MCF 10A (cell line): ENCODE measurements at regions not wholly inside any gene's neighbourhood (a gene's known extent, or its start where the extent isn't known, plus 50 kb on each side); places are given as distances from the start of the nearest gene placed in this dataset.

Source experiments
- BruUV-seq: library from RNA; stranded (reverse); fragments of 400-500 nt; replicated peaks from 2 replicates; lab custom pipeline; 2021; lab: Mats Ljungman, UMichigan
- CTCF ChIA-PET: fragments of 300-600 bp; sonication (Branson Sonifier 250); formaldehyde crosslinking; extraction: SDS; loops from one replicate; lab custom pipeline; 2021; ENCODE audit warnings: antibody characterized with exemption, inconsistent platforms; lab: Yijun Ruan, JAX
- POLR2A ChIA-PET: fragments of 300-600, 350-650 bp; sonication (Branson Sonifier 250); formaldehyde crosslinking; extraction: SDS; loops from one replicate; lab custom pipeline; 2020; ENCODE audit warnings: antibody characterized with exemption, inconsistent platforms; lab: Yijun Ruan, JAX
- DNase-seq: peaks from one replicate; pipeline ENCODE4 v3.0.0-alpha.2; 2018; ENCODE audit not compliant: unreplicated experiment
- H3K27ac Mint-ChIP-seq: one replicate; pipeline ENCODE4 v1.8.0; 2022; ENCODE audit warnings: mild to moderate bottlenecking, low read depth, mixed read lengths; ENCODE audit not compliant: unreplicated experiment
- H3K27me3 Mint-ChIP-seq: one replicate; pipeline ENCODE4 v1.8.0; 2022; ENCODE audit warnings: mixed read lengths; ENCODE audit not compliant: insufficient read depth, unreplicated experiment
- H3K36me3 Mint-ChIP-seq: one replicate; pipeline ENCODE4 v1.8.0; 2022; ENCODE audit warnings: mild to moderate bottlenecking, moderate library complexity, mixed read lengths; ENCODE audit not compliant: insufficient read depth, unreplicated experiment
- H3K4me1 Mint-ChIP-seq: one replicate; pipeline ENCODE4 v1.8.0; 2022; ENCODE audit warnings: mixed read lengths; ENCODE audit not compliant: insufficient read depth, unreplicated experiment
- H3K4me3 Mint-ChIP-seq: one replicate; pipeline ENCODE4 v1.8.0; 2022; ENCODE audit warnings: mild to moderate bottlenecking, moderate library complexity, mixed read lengths; ENCODE audit not compliant: unreplicated experiment
- H3K9me3 Mint-ChIP-seq: one replicate; pipeline ENCODE4 v1.8.0; 2022; ENCODE audit warnings: mixed read lengths; ENCODE audit not compliant: unreplicated experiment
- intact Hi-C: fragments of 100-400 bp; cut with micrococcal nuclease; formaldehyde crosslinking; loops from 2 replicates; pipeline ENCODE4 v1.14.1; 2022
- TF ChIP-seq, protein P1 (sequence below): fragments of 200-600 bp; IDR thresholded peaks from one replicate; pipeline ENCODE4 v1.8.0; 2022; ENCODE audit warnings: antibody characterized with exemption, mild to moderate bottlenecking; ENCODE audit not compliant: unreplicated experiment

DNA sequence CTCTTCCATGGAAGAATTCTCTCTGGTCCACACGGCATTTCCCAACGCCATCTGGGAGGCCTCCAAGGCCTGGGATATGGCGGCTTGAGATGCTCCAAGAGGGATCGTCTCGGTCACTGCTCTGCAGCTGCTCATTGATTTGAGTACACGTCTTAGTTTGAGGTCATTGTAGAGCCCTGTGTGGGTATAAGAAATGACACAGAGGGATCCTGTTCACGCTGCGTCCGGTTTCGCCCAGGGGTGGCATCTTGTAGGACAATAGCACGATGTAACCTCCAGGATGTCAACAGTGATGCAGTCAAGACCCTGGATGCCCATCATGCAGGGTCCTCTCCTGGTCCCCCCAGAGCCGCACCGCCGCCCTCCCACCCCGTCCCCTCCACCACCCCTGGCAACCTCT lies 564.6 kb downstream of the BRD1 start:
- no peak for DNase-seq
- Mint-ChIP-seq H3K27ac (no peak overlapping the region), H3K9me3 (peaks cover 34% of the 10 kb centered on the region), H3K4me1 (no peaks in the 10 kb centered on the region), H3K27me3 (no peaks in the 10 kb centered on the region), H3K4me3 (no peak overlapping the region), H3K36me3 (no peaks in the 10 kb centered on the region)
- intact Hi-C loops, result no loop called here
- TF ChIP-seq, protein P1, sequence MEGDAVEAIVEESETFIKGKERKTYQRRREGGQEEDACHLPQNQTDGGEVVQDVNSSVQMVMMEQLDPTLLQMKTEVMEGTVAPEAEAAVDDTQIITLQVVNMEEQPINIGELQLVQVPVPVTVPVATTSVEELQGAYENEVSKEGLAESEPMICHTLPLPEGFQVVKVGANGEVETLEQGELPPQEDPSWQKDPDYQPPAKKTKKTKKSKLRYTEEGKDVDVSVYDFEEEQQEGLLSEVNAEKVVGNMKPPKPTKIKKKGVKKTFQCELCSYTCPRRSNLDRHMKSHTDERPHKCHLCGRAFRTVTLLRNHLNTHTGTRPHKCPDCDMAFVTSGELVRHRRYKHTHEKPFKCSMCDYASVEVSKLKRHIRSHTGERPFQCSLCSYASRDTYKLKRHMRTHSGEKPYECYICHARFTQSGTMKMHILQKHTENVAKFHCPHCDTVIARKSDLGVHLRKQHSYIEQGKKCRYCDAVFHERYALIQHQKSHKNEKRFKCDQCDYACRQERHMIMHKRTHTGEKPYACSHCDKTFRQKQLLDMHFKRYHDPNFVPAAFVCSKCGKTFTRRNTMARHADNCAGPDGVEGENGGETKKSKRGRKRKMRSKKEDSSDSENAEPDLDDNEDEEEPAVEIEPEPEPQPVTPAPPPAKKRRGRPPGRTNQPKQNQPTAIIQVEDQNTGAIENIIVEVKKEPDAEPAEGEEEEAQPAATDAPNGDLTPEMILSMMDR, result no peak
- POLR2A ChIA-PET, result no interaction called here
- no TSS peak for BruUV-seq
- CTCF ChIA-PET, result no interaction called here

DNA sequence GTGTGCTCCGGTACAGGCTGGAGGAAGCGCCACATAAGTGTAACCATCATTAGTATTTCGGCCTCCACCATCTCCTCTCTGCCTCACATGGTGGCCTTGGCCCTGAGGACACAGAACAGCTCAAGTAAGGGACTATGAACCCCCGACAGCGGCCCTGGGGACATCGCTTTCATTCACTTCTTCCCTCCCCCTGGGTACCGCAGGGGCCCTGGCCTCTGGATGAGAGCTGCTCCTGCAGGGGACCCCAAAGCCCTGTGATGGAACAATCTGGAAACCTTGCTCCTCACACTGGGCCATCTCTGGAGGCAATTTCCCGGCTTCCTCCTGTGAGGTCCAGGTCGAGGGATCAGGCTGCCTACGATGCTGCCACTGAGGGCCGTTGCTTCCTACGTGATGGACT lies 565.5 kb downstream of the BRD1 start:
- intact Hi-C loops, result no loop called here
- Mint-ChIP-seq H3K4me3 (no peak overlapping the region), H3K27ac (no peak overlapping the region), H3K36me3 (no peaks in the 10 kb centered on the region), H3K27me3 (no peaks in the 10 kb centered on the region), H3K4me1 (no peaks in the 10 kb centered on the region), H3K9me3 (peaks cover 34% of the 10 kb centered on the region)
- BruUV-seq, result no TSS peak
- CTCF ChIA-PET, result interaction anchor here (0.7 kb wide), 1 partner anchor 45 kb away, joined by 3 read pairs; no protein-coding TSS in a partner anchor
- no peak for DNase-seq
- POLR2A ChIA-PET, result no interaction called here
- TF ChIP-seq, protein P1, result no peak

DNA sequence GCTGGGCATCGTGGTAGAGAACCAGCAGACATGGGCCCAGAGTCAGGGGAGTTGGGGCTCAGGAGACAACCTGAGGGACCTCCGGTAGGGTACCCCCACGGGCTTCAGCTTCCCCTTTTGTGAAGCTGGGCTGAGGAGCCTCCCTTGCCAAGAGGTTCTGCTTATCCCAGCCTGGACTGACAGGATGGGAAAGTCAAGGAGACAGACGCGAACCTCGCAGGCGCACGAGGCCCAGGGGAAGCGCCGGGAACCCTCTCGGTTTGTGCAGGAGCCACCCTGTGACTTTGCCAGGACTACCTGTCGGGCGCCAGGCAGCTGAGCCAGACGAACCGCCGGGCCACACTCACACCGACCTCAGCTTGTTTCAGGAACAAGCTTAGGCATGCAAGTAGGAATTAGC lies 566.1 kb downstream of the BRD1 start:
- no TSS peak for BruUV-seq
- H3K9me3 Mint-ChIP-seq, result peaks cover 34% of the 10 kb centered on the region
- CTCF ChIA-PET, result no interaction called here
- H3K36me3 Mint-ChIP-seq, result no peaks in the 10 kb centered on the region
- no peak overlapping the region for H3K27ac Mint-ChIP-seq
- intact Hi-C loops, result no loop called here
- H3K4me1 Mint-ChIP-seq, result no peaks in the 10 kb centered on the region
- no peak overlapping the region for H3K4me3 Mint-ChIP-seq
- no peak for DNase-seq
- no peaks in the 10 kb centered on the region for H3K27me3 Mint-ChIP-seq
- POLR2A ChIA-PET, result no interaction called here
- TF ChIP-seq, protein P1, result no peak

DNA sequence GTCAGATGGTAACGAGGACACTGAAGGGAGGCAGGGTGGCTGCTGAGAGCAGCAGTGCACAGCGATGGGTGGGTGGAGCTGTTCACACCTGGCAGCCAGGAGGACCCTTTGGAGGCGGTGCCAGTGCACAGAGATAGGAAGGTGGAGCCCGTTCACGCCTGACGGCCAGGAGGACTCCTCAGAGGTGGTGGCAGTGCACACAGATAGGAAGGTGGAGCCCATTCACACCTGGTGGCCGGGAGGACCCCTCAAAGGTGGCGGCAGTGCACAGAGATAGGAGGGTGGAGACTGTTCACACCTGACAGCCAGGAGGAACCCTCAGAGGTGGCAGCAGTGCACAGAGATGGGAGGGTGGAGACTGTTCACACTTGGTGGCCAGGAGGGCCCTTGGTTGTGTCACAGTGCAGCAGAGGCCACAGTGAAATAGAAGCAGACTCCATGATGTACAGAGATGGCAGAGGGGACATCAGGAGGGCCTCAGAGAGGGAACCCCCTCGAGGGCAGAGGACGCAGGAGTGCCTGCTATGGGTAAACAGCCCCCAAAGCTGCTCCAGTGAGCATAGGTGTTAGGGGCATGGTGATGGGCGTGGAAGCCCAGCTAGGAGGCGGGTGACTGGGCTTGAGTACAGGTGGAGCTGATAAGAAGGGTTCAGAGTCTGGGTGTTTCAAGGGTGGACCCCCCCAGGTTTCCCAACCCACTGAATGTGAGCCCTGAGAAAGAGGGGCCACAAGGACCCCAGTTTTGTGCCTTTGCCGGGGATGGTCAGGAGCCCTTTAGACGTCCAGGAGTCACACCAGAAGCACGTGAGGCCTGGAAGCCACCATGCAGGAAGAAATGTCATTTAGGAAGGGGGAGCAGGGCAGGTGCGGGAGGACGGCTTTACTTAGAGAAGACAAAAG lies 566.7 kb downstream of the BRD1 start:
- CTCF ChIA-PET, result no interaction called here
- intact Hi-C loops, result no loop called here
- no peaks in the 10 kb centered on the region for H3K27me3 Mint-ChIP-seq
- DNase-seq, result no peak
- POLR2A ChIA-PET, result no interaction called here
- H3K9me3 Mint-ChIP-seq, result peaks cover 41% of the 10 kb centered on the region
- H3K36me3 Mint-ChIP-seq, result no peaks in the 10 kb centered on the region
- TF ChIP-seq, protein P1, result no peak
- BruUV-seq, result no TSS peak
- no peak overlapping the region for H3K4me3 Mint-ChIP-seq
- no peaks in the 10 kb centered on the region for H3K4me1 Mint-ChIP-seq
- no peak overlapping the region for H3K27ac Mint-ChIP-seq
